Activated CD4-positive, alpha-beta T cell treated with anti-CD3 and anti-CD28 coated beads, Interleukin-2, amount 50 U/mL, for 48 hours (primary cell): ENCODE measurements at regions not wholly inside any gene's neighbourhood (a gene's known extent, or its start where the extent isn't known, plus 50 kb on each side); places are given as distances from the start of the nearest gene placed in this dataset.
A peak's percentile ranks its signal among the peaks of the same experiment; 100 is the strongest.

Experiments used
- DNase-seq, 2 experiments: peaks; one replicate each; pipeline ENCODE4 v3.0.0-alpha.2; 2020

- DNase-seq, result no peak
These were observed 259.1 kb downstream of the OPA1 start for GRCh38 chr3:193851941-193852674.

GRCh38 chr3:193852901-193853300 lies 259.9 kb downstream of the OPA1 start:
- DNase-seq, result no peak

- no peak for DNase-seq
These were observed 260.7 kb downstream of the OPA1 start for GRCh38 chr3:193853511-193854219.

GRCh38 chr3:193857996-193858395 lies 265.0 kb downstream of the OPA1 start:
- DNase-seq, result no peak

DNA sequence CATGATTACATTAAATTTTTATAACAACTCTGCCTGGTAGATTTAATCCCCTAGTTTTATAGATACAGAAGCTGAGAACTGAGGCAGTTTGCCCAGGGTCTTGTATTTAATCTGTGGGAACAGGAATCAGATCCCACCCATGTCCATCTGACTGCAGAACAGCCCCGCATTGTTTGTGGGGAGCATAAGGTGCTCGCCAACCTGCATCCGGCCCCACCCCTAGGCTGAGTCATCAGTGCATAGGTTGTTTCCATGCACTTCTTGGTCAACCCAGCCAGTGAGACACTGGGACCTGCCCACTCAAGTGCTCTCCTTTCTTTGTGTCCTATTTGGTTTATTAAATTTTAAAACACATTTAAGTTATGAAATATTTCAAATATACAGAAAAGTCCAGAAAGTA lies 266.2 kb downstream of the OPA1 start:
- no peak for DNase-seq

DNA sequence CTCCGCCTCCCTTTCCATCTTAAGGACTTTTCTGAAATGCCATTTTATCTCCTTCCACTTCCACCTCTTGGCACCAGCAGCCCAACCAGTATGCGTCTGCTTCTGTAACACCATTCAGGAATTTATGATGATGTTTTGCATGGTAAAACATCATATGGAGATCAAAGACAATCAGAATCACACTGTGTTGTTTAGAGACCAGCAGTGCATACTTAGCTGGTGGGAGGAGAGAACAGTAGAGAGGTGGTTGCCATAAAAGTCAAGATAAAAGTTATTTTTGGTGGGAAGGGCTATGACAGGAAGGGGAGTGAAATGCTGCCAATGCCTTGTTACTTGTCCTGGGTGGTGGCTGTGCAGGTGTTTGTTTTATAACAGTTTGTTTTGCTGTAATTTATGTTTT lies 268.0 kb downstream of the OPA1 start:
- no peak for DNase-seq

DNA sequence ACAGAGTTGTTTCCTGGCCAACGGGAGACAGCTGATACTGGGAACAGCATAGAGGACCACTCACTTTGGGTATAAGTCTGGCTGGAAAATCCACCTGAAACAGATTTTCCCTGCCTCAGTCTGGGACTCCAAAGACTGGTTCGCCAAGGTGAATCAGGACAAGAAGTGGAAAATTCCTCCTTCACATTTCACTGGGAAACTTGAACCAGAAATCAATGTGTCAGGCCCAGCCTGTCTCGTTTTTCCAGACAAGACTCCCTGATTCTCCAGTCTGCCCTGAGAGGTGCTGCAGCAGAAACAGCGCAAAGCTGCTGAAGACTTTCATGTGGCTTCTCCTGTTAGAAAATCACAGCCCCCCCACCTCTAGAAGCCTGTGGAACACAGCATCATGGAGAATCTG lies 269.8 kb downstream of the OPA1 start:
- no peak for DNase-seq

DNA sequence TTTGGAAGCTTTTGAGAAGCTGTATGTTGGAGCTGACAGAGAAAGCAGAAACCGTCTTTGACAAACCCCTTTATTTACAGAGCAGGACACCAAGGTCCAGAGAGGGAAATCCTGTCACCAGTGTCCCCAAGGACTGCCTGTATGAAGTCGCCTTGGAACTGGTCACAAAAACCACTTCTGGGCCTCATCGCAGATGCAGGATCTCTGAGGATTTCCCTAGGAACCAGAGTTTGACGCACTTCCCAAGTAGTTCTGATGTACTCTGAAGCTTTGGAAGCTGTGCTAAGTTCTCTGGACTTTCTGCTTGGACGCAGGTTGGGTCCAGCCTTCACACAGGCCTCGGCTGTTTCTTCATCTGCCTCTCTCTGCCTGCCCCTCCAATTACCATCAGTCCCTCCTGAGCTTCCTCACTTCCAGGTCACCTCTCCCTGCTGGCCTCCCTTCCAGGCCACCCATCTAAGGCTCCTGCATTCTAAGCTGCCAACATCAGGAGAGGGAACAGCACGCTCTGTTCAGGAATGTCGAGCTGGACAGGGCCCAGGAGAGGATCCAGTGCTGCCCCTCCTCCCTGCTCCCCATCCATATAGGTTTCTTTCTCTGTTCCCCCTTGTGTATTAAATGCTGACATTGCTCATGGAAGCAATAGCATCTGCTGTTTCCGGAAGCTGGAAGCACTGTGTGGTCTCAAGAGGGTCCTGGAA lies 270.8 kb downstream of the OPA1 start:
- no peak for DNase-seq

DNA sequence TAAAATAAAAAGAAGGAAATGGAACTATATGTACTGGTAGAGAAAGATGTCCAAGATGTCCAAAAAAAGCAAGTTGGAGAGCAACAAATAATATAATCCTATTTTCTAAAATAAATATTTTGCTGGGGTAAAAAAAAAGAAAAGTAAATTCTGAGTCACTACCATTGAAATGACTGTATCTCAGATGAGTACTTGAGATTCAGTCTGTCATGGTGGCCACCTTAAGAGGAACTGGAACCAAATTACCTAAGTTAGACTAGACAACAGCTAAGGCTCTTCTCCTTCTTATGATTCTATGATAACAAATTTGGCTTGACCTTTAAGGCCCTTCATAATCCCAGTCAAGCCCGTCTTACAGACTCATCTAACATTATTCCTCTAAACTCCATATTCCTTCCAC lies 270.6 kb upstream of the HES1 start:
- no peak for DNase-seq

DNA sequence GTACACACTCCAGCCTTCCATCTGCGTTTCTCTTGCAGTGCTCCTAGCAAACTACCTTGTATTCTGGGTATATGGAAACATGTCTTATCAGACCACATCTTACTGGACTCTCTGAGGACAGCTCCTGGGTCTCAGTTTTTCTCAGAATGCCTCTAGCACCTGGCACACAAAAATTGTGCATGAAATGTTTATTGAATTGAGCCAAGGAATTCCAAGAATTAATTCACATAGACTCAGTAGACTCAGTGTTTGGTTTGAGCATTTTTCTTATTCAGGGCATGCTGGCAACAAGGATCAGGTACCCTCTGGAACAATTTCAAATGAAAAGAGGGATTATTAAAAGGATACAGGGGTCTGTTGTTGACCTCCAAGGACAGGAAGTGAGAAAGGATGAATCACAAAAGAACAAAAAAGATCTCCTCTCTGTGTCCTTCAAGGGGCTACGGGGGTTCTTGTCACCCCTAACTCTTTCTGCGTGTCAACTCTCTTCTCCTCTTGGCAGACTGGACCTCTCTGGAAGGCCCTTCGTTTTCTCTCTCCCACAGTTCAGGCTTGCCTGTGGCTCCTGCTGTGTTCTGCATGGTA lies 270.0 kb upstream of the HES1 start:
- DNase-seq, result no peak

- DNase-seq, result no peak
These were observed 267.4 kb upstream of the HES1 start for GRCh38 chr3:193868590-193868989.

DNA sequence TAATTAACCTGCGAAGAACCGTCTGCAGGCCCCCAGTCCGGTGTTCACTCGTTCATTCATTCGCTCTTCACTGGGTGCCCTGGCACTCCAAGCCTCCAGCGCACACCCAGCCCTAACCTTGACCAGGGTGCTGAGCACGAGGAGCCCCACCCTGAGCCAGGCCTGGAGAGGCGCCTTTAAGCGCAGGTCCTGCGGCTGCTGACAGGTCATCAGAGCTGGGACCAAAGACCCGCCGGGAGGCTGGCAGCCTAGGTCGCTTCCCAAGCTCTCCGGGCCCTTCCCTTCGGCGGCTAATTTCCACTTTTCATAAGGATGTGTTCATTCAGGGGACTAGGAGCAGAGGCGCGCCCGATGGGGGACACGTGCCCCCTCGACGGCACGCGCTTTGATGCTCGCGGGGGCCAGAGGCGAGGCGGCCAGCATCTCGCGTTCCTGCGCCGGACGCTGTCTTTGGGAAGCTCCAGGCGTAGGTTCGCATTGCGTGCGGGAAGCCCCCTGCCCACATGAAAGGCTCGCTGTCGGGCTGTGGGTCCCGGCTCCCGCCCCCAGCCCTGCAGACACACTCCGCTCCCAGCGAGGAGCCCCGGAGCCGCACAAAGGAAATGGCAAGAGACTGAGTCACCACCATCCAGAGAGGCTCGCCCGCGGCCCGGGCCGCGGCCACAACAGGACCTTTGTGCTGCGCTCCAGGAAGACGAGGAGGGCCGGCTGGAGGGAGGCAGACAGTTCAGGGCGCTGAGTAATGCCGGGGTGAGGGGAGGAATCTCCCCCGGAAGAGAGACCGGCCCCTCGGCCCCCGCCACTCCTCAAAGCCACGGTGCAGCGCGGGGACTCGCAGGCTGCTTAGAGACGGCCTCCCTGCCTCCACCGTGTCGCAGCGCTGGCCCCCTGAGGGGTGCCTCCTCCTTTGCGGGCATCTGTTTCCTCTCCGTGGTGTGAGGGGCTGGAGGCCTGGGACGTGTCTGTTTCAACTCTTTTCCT lies 266.4 kb upstream of the HES1 start:
- DNase-seq, result peak; percentile 27 to 32

GRCh38 chr3:193870376-193871219 lies 265.4 kb upstream of the HES1 start:
- no peak for DNase-seq

- DNase-seq, result no peak
These were observed 264.8 kb upstream of the HES1 start for GRCh38 chr3:193871220-193871485.

GRCh38 chr3:193872265-193872753 lies 263.6 kb upstream of the HES1 start:
- peak; percentile 7 to 25 for DNase-seq

- no peak for DNase-seq
These were observed 262.3 kb upstream of the HES1 start for GRCh38 chr3:193873426-193874201.

- no peak for DNase-seq
These were observed 261.4 kb upstream of the HES1 start for GRCh38 chr3:193874512-193874911.

DNA sequence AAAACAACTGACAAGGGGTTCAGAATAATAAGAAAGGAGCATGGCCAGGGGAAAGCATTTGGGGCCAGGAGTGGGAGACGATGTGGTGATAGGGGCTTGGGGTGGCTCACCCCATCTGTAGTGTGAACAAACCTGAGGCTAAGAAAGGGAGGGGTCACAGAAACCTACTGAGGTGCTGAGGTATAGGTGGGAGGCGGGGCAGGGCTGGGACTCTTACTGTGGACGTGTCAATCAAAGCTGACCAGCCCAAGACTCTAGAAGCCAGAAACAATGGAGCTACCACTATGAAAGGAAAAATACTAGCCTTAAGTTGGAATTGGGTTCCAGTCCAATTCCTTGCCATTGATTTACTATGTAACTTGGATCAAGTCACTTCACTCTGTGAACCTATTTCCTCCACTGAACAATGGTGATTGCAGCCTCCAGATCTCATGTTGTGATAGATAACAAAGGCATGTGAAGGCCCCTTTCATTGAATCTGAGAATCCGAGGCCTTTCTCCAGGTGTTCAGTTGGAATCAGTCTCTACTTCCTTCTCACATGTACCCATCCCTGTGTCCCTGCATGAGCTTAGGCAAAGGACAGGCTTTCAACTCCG lies 260.9 kb upstream of the HES1 start:
- DNase-seq, result no peak

GRCh38 chr3:193875601-193876321 lies 260.2 kb upstream of the HES1 start:
- no peak for DNase-seq
